ENCODE measurements at regions not wholly inside any gene's neighbourhood (a gene's known extent, or its start where the extent isn't known, plus 50 kb on each side); places are given as distances from the start of the nearest gene placed in this dataset.

DNA sequence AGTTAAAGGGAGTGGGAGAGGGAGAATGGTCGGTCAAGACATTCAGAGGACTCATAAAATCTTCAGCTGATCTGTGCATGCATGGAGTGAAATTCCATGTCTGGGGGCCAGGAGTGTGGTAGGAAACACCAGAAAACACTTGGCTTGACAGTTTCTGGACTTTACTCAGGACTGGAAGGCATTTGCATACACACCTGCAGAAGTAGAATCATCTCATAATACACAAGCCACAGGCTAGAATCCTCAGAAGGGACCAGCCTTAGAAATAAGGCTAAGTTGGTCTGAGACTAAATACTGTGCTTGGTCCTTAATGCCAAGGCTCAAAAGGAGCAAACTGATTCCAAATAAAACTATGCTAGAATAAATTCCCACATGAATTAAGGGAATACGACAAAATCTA is 328.1 kb upstream of the KITLG start:
- H2AFZ ChIP-seq (ENCODE audit: low read length) = no peak overlapping the region
- ChIA-PET CTCF (ENCODE audit: unreplicated experiment) (no interaction called here), POLR2A (no interaction called here)
- no peak for TF ChIP-seq EZH2phosphoT487 (IDR thresholded peaks at IDR 0.05; ENCODE audit: borderline replicate concordance, low read depth, low read length)
- no peak for TF ChIP-seq CTCF (conservative IDR thresholded peaks at IDR 0.05; ENCODE audit: low read length)
- H4K20me1 ChIP-seq (ENCODE audit: insufficient read depth, low read length) = no peaks in the 10 kb centered on the region
- H3K27ac ChIP-seq (ENCODE audit: low read depth, low read length, poor library complexity, severe bottlenecking) = no peak overlapping the region
- no peak overlapping the region for H3K4me3 ChIP-seq (ENCODE audit: low read depth, low read length, poor library complexity, severe bottlenecking)
- intact Hi-C loops (cut with micrococcal nuclease; ENCODE audit: unreplicated experiment) = no loop called here
- no peaks in the 10 kb centered on the region for H3K79me2 ChIP-seq (ENCODE audit: insufficient read depth, low read depth, low read length)
- H3K36me3 ChIP-seq (ENCODE audit: insufficient read depth, low read length) = no peaks in the 10 kb centered on the region
- peaks cover 2% of the 10 kb centered on the region; the same call in 1 of the 2 replicates for H3K9me3 ChIP-seq (ENCODE audit: low read length)
- no peak for DNase-seq (ENCODE audit: low spot score)
- no peaks in the 10 kb centered on the region for H3K4me1 ChIP-seq (ENCODE audit: insufficient read depth, low read length, poor library complexity, severe bottlenecking)
- H3K4me2 ChIP-seq (ENCODE audit: low read length) = no peak overlapping the region
- BruUV-seq (replicated peaks) = no TSS peak
- H3K9me2 ChIP-seq (ENCODE audit: insufficient read depth, low read length) = no peaks in the 10 kb centered on the region; the same call in 1 of the 2 replicates

- POLR2A ChIA-PET = no interaction called here
- Histone ChIP-seq H3K4me1 (ENCODE audit: insufficient read depth, low read length, poor library complexity, severe bottlenecking) (no peaks in the 10 kb centered on the region), H3K36me3 (ENCODE audit: insufficient read depth, low read length) (no peaks in the 10 kb centered on the region), H2AFZ (ENCODE audit: low read length) (no peak overlapping the region), H3K4me2 (ENCODE audit: low read length) (no peak overlapping the region), H3K27ac (ENCODE audit: low read depth, low read length, poor library complexity, severe bottlenecking) (no peak overlapping the region), H3K9me3 (ENCODE audit: low read length) (no peaks in the 10 kb centered on the region), H3K9me2 (ENCODE audit: insufficient read depth, low read length) (no peaks in the 10 kb centered on the region; the same call in none of the 2 replicates), H3K4me3 (ENCODE audit: low read depth, low read length, poor library complexity, severe bottlenecking) (no peak overlapping the region), H3K79me2 (ENCODE audit: insufficient read depth, low read depth, low read length) (no peaks in the 10 kb centered on the region), H4K20me1 (ENCODE audit: insufficient read depth, low read length) (no peaks in the 10 kb centered on the region)
- CTCF ChIA-PET (ENCODE audit: unreplicated experiment) = no interaction called here
- TF ChIP-seq CTCF (conservative IDR thresholded peaks at IDR 0.05; ENCODE audit: low read length) = no peak
- no peak for TF ChIP-seq EZH2phosphoT487 (IDR thresholded peaks at IDR 0.05; ENCODE audit: borderline replicate concordance, low read depth, low read length)
- no peak for DNase-seq (ENCODE audit: low spot score)
- no TSS peak for BruUV-seq (replicated peaks)
- intact Hi-C loops (cut with micrococcal nuclease; ENCODE audit: unreplicated experiment) = no loop called here
Measured at GRCh38 chr12:88904705-88905104, 324.4 kb upstream of the KITLG start.

DNA sequence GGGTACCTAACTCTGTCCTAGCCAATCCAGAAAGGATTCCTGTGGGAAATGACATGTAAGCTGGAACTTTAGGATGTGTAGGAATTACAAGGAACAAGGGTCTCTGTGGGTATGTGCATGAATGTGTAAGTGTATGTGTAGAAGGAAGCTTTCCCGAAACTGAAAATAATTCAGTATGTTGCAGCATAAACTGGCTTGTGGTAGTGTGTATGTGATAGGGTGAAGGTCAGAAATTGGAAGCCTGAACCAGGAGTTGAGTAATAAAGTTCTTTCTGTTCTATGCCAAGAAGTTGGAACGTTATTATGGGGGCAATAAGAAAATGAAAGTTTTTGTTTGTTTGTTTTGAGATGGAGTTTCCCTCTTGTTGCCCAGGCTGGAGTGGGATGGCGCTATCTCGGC is 323.1 kb upstream of the KITLG start:
- Histone ChIP-seq H3K4me3 (ENCODE audit: low read depth, low read length, poor library complexity, severe bottlenecking) (no peak overlapping the region), H3K36me3 (ENCODE audit: insufficient read depth, low read length) (no peaks in the 10 kb centered on the region), H3K4me1 (ENCODE audit: insufficient read depth, low read length, poor library complexity, severe bottlenecking) (no peaks in the 10 kb centered on the region), H3K79me2 (ENCODE audit: insufficient read depth, low read depth, low read length) (no peaks in the 10 kb centered on the region), H2AFZ (ENCODE audit: low read length) (no peak overlapping the region), H4K20me1 (ENCODE audit: insufficient read depth, low read length) (no peaks in the 10 kb centered on the region), H3K9me2 (ENCODE audit: insufficient read depth, low read length) (no peaks in the 10 kb centered on the region; the same call in 1 of the 2 replicates), H3K9me3 (ENCODE audit: low read length) (no peaks in the 10 kb centered on the region), H3K27ac (ENCODE audit: low read depth, low read length, poor library complexity, severe bottlenecking) (no peak overlapping the region), H3K4me2 (ENCODE audit: low read length) (no peak overlapping the region)
- DNase-seq (ENCODE audit: low spot score) = no peak
- no TSS peak for BruUV-seq (replicated peaks)
- ChIA-PET POLR2A (interaction anchor here (0.6 kb wide), 1 partner anchor 1786 kb away, joined by 3 read pairs; no protein-coding TSS in a partner anchor), CTCF (ENCODE audit: unreplicated experiment) (no interaction called here)
- intact Hi-C loops (cut with micrococcal nuclease; ENCODE audit: unreplicated experiment) = no loop called here
- no peak for TF ChIP-seq EZH2phosphoT487 (IDR thresholded peaks at IDR 0.05; ENCODE audit: borderline replicate concordance, low read depth, low read length)
- no peak for TF ChIP-seq CTCF (conservative IDR thresholded peaks at IDR 0.05; ENCODE audit: low read length)
